ENCODE measurements at regions not wholly inside any gene's neighbourhood (a gene's known extent, or its start where the extent isn't known, plus 50 kb on each side); places are given as distances from the start of the nearest gene placed in this dataset.

DNA sequence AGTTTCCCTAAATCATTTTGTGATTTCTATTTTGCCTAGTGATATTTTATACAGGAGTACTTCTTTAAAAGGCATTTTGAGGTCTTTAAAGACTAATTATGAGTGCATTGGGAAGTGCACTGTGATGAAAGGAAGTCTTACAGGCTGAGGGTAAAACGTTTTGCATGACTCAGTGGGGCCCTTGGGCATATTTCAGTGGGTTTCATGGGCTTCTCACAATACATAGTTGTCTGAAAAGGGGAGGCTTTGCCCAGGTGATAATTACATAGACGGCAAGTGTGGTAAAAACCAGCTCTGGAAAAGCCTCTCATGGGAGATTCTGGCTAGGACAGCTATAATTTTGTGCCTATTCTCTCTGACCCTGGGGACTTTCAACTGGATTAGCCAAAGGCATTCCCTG is 387.2 kb downstream of the ARHGEF28 start:
- TF ChIP-seq KDM1A (IDR thresholded peaks at IDR 0.05; ENCODE audit: borderline replicate concordance, low read length) = no peak
- TF ChIP-seq POLR2A (IDR thresholded peaks at IDR 0.05; ENCODE audit: control extremely low read depth in 1 of 2, low read depth in 2 of 2, low read length in 2 of 2) = no peak
- TF ChIP-seq ATF3 (IDR thresholded peaks at IDR 0.05; ENCODE audit: insufficient read depth, low read depth, low read length) = no peak
- no peak for TF ChIP-seq TAF1 (IDR thresholded peaks at IDR 0.05; ENCODE audit: low read depth, low read length)
- no peak for TF ChIP-seq CEBPB (IDR thresholded peaks at IDR 0.05; ENCODE audit: low read depth, low read length)
- TF ChIP-seq MAFK (IDR thresholded peaks at IDR 0.05; ENCODE audit: low read depth, low read length) = no peak
- TF ChIP-seq, protein P1, sequence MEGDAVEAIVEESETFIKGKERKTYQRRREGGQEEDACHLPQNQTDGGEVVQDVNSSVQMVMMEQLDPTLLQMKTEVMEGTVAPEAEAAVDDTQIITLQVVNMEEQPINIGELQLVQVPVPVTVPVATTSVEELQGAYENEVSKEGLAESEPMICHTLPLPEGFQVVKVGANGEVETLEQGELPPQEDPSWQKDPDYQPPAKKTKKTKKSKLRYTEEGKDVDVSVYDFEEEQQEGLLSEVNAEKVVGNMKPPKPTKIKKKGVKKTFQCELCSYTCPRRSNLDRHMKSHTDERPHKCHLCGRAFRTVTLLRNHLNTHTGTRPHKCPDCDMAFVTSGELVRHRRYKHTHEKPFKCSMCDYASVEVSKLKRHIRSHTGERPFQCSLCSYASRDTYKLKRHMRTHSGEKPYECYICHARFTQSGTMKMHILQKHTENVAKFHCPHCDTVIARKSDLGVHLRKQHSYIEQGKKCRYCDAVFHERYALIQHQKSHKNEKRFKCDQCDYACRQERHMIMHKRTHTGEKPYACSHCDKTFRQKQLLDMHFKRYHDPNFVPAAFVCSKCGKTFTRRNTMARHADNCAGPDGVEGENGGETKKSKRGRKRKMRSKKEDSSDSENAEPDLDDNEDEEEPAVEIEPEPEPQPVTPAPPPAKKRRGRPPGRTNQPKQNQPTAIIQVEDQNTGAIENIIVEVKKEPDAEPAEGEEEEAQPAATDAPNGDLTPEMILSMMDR (IDR thresholded peaks at IDR 0.05; ENCODE audit: control extremely low read depth in 1 of 3, insufficient read depth in 1 of 3, low read depth in 1 of 3, low read length in 3 of 3) = no peak
